Endothelial cell (in vitro differentiated cells): ENCODE measurements at regions not wholly inside any gene's neighbourhood (a gene's known extent, or its start where the extent isn't known, plus 50 kb on each side); places are given as distances from the start of the nearest gene placed in this dataset.

Experiments used
- DNase-seq: peaks from one replicate; pipeline ENCODE4 v3.0.0; 2021; ENCODE audit warnings: low spot score
- H3K27ac Mint-ChIP-seq: one replicate; pipeline ENCODE4 v1.8.0; 2021; ENCODE audit warnings: mixed read lengths, inconsistent platforms; ENCODE audit not compliant: unreplicated experiment
- H3K27me3 Mint-ChIP-seq: one replicate; pipeline ENCODE4 v1.8.0; 2021; ENCODE audit warnings: mild to moderate bottlenecking, moderate library complexity, mixed read lengths, inconsistent platforms; ENCODE audit not compliant: unreplicated experiment
- H3K36me3 Mint-ChIP-seq: one replicate; pipeline ENCODE4 v1.8.0; 2021; ENCODE audit warnings: mild to moderate bottlenecking, low read depth, mixed read lengths, inconsistent platforms; ENCODE audit not compliant: unreplicated experiment
- H3K4me1 Mint-ChIP-seq: one replicate; pipeline ENCODE4 v1.8.0; 2021; ENCODE audit warnings: mild to moderate bottlenecking, mixed read lengths, inconsistent platforms; ENCODE audit not compliant: unreplicated experiment
- H3K4me3 Mint-ChIP-seq: one replicate; pipeline ENCODE4 v1.8.0; 2021; ENCODE audit warnings: mild to moderate bottlenecking, mixed read lengths, inconsistent platforms; ENCODE audit not compliant: unreplicated experiment
- H3K9me3 Mint-ChIP-seq: one replicate; pipeline ENCODE4 v1.8.0; 2021; ENCODE audit warnings: mixed read lengths, inconsistent platforms; ENCODE audit not compliant: unreplicated experiment
- CTCF ChIP-seq: fragments of 200-600 bp; sonication (generic); IDR thresholded peaks from one replicate; pipeline ENCODE4 v1.5.0; 2021; ENCODE audit warnings: antibody characterized with exemption; ENCODE audit not compliant: unreplicated experiment

GRCh38 chr6:44045672-44046015, 81.6 kb downstream of the MRPL14 start:
- DNase-seq: no peak
- no peaks in the 10 kb centered on the region for H3K9me3 Mint-ChIP-seq
- peaks cover 10% of the 10 kb centered on the region for H3K27me3 Mint-ChIP-seq
- no peak for TF ChIP-seq CTCF
- peaks cover 11% of the 10 kb centered on the region for H3K4me1 Mint-ChIP-seq
- H3K36me3 Mint-ChIP-seq: no peaks in the 10 kb centered on the region
- no peak overlapping the region for H3K27ac Mint-ChIP-seq
- H3K4me3 Mint-ChIP-seq: no peak overlapping the region

- Mint-ChIP-seq H3K27ac (no peak overlapping the region), H3K4me3 (no peak overlapping the region), H3K9me3 (no peaks in the 10 kb centered on the region), H3K36me3 (no peaks in the 10 kb centered on the region), H3K27me3 (peaks cover 10% of the 10 kb centered on the region), H3K4me1 (peaks cover 11% of the 10 kb centered on the region)
- no peak for TF ChIP-seq CTCF
- no peak for DNase-seq
These were observed 82.1 kb downstream of the MRPL14 start for GRCh38 chr6:44044940-44045671.

DNA sequence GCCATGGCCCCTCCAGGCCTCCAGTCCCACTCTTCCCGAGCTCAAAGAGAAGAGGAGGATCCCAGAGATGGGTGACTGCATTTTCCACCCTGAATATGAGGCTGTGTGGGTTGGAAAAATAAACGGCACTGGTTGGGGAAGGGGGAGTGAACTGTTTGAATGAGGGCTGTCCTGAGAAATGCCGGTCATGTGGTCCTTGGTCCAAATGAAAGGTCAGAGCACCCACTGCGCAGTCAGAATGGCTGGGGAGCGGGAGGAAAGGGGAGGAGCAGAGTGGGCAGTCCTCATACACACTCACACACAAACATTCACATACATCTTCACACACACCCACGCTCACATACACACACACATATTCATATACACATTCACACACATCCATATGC, 83.1 kb downstream of the MRPL14 start:
- Mint-ChIP-seq H3K36me3 (no peaks in the 10 kb centered on the region), H3K27ac (no peak overlapping the region), H3K27me3 (peaks cover 10% of the 10 kb centered on the region), H3K4me3 (no peak overlapping the region), H3K4me1 (peaks cover 11% of the 10 kb centered on the region), H3K9me3 (no peaks in the 10 kb centered on the region)
- DNase-seq: no peak
- no peak for TF ChIP-seq CTCF

DNA sequence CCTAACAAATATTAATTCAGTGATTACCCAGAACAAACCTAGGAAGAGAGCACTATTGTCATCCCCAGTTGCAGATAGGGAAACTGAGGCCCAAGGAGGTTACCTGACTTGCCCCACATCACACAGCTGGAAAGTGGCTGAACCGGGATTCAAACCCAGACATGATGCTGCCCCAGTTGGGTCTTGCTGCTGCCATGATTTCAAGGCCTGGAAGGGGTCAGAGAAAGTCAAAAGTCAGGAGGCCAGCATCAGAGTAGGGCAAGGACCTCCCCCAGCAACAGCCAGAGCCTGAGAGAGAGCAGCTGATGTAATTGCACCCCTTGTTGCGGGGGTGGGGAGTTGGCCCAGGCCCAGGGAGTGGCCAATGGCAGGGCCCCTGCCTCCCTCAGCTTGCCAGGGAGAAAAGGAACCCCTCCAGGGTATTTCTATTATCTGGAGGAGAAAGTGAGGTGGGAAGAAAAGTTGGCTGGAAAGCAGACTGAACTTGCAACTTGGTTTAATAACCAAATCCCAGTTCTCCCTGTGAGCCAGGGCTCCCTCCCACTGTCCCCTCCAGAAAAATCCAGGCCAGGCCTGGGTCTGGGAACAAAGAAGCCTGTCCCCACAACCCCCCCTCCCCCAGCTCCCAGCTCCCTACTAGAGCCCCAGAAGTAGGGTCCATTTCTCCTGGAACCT, 83.6 kb downstream of the MRPL14 start:
- no peak for DNase-seq
- Mint-ChIP-seq H3K4me3 (no peak overlapping the region), H3K27ac (no peak overlapping the region), H3K9me3 (no peaks in the 10 kb centered on the region), H3K27me3 (peaks cover 14% of the 10 kb centered on the region), H3K36me3 (peaks cover 4% of the 10 kb centered on the region), H3K4me1 (peaks cover 11% of the 10 kb centered on the region)
- TF ChIP-seq CTCF: no peak

DNA sequence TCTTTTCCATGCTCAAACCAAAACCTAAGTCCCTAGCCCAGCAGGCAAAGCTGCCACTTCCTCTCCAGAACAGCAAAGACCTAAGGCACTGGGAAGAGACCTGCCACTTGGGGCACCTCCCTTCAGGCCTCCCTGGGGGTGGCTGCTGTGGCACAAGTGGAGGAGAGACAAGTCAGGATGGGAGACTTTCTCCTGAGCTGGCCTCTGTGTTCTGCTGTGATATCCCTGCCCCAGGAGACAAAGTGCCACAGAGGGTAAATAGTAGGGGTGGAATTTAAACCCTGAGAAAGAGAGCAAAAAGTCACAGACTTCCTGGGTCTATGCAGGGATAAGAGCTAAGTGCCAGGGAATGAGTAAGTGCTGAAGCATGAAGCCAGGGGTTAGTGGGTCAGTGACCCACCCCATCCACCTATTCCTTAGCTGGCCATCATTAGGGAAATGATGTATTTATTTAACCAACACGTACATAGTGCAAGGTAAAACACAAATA, 84.2 kb downstream of the MRPL14 start:
- H3K9me3 Mint-ChIP-seq: no peaks in the 10 kb centered on the region
- H3K27me3 Mint-ChIP-seq: peaks cover 15% of the 10 kb centered on the region
- peaks cover 11% of the 10 kb centered on the region for H3K4me1 Mint-ChIP-seq
- H3K27ac Mint-ChIP-seq: no peak overlapping the region
- no peak overlapping the region for H3K4me3 Mint-ChIP-seq
- H3K36me3 Mint-ChIP-seq: peaks cover 4% of the 10 kb centered on the region
- no peak for DNase-seq
- no peak for TF ChIP-seq CTCF
